Endothelial cell of umbilical vein (primary cell): ENCODE measurements at regions not wholly inside any gene's neighbourhood (a gene's known extent, or its start where the extent isn't known, plus 50 kb on each side); places are given as distances from the start of the nearest gene placed in this dataset.

ENCODE experiments used
- BruUV-seq: library from RNA; stranded (reverse); fragments of 400-500 nt; replicated peaks from 2 replicates; lab custom pipeline; 2021; lab: Mats Ljungman, UMichigan
- CTCF ChIA-PET: fragments of 300-600, 350-600 bp; sonication (Branson Sonifier 250); formaldehyde crosslinking; loops from one replicate; lab custom pipeline; 2021; ENCODE audit warnings: antibody characterized with exemption, inconsistent platforms; lab: Charles Lee
- POLR2A ChIA-PET: fragments of 300-600, 350-600 bp; sonication (Branson Sonifier 250); formaldehyde crosslinking; loops from one replicate; lab custom pipeline; 2021; ENCODE audit warnings: antibody characterized with exemption, inconsistent platforms; lab: Charles Lee
- DNase-seq: peaks from one replicate; pipeline ENCODE4 v3.0.0-alpha.2; 2011; ENCODE audit warnings: low read depth, low spot score
- FAIRE-seq: peaks from 2 replicates; lab custom pipeline; 2011; peaks lifted over from hg19 to GRCh38; lab: Jason Lieb, UNC
- H2AFZ ChIP-seq: 2 replicates; pipeline ENCODE4 v1.6.0; 2012; ENCODE audit warnings: low read depth, low read length, control low read depth, inconsistent platforms
- H3K27ac ChIP-seq: 2 replicates; pipeline ENCODE4 v1.5.1; 2011; ENCODE audit warnings: low read depth, mild to moderate bottlenecking, control low read depth, low read length, moderate library complexity; ENCODE audit not compliant: insufficient read depth
- H3K27me3 ChIP-seq, 2 experiments: 2 replicates each; pipeline versions ENCODE4 v1.6.0 to v1.6.1; 2011; ENCODE audit warnings: low read length in 2 of 2, mixed read lengths in 1 of 2; ENCODE audit not compliant: control insufficient read depth in 2 of 2, insufficient read depth in 2 of 2
- H3K36me3 ChIP-seq, 2 experiments: 2 replicates in 1 of 2; 3 replicates in 1 of 2; pipeline ENCODE4 v1.5.1; 2011; ENCODE audit warnings: low read length in 2 of 2, mild to moderate bottlenecking in 1 of 2, moderate library complexity in 1 of 2; ENCODE audit not compliant: control insufficient read depth in 2 of 2, insufficient read depth in 2 of 2; ENCODE audit errors: extremely low read depth in 1 of 2
- H3K4me1 ChIP-seq: 3 replicates; pipeline ENCODE4 v1.5.1; 2011; ENCODE audit warnings: mild to moderate bottlenecking, low read length; ENCODE audit not compliant: control insufficient read depth, insufficient read depth; ENCODE audit errors: extremely low read depth
- H3K4me2 ChIP-seq: 2 replicates; pipeline ENCODE4 v1.6.1; 2011; ENCODE audit warnings: low read length, control low read depth, mixed read lengths; ENCODE audit not compliant: insufficient read depth
- H3K4me3 ChIP-seq, 3 experiments: fragments of 200-600 bp in 1 of 3; sonication (generic), shearing (Covaris generic) in 1 of 3; replicated peaks in 1 of 3; 2 replicates each; pipeline ENCODE4 v1.5.1; 2011 to 2016; ENCODE audit warnings: control low read depth in 3 of 3, low read length in 3 of 3, mild to moderate bottlenecking in 2 of 3, inconsistent platforms in 1 of 3, low read depth in 1 of 3, moderate library complexity in 1 of 3; ENCODE audit not compliant: insufficient read depth in 1 of 3
- H3K79me2 ChIP-seq: 2 replicates; pipeline ENCODE4 v1.6.0; 2012; ENCODE audit warnings: low read length, inconsistent platforms; ENCODE audit not compliant: control insufficient read depth, insufficient read depth
- H3K9ac ChIP-seq: replicated peaks from 2 replicates; pipeline ENCODE3; 2011; ENCODE audit warnings: low read length, control low read depth; ENCODE audit not compliant: insufficient read depth; ENCODE audit errors: extremely low read depth
- H3K9me1 ChIP-seq: replicated peaks from 3 replicates; pipeline ENCODE4 v1.6.0; 2011; ENCODE audit warnings: mild to moderate bottlenecking, low read length; ENCODE audit not compliant: control insufficient read depth, insufficient read depth; ENCODE audit errors: extremely low read depth
- H3K9me3 ChIP-seq: replicated peaks from 2 replicates; pipeline ENCODE4 v1.5.1; 2012; ENCODE audit warnings: low read length, inconsistent platforms; ENCODE audit not compliant: control insufficient read depth, insufficient read depth
- H4K20me1 ChIP-seq: replicated peaks from 2 replicates; pipeline ENCODE3; 2011; ENCODE audit warnings: mild to moderate bottlenecking, low read length; ENCODE audit not compliant: control insufficient read depth, insufficient read depth; ENCODE audit errors: extremely low read depth
- CTCF ChIP-seq, 2 donors: IDR thresholded peaks; 1 replicate in 1 of 2; 2 replicates in 1 of 2; pipeline ENCODE4 v1.5.1; 2011; ENCODE audit warnings: low read length in 2 of 2, mild to moderate bottlenecking in 2 of 2, moderate library complexity in 2 of 2, control low read depth in 1 of 2, inconsistent platforms in 1 of 2, low read depth in 1 of 2; ENCODE audit not compliant: insufficient read depth in 1 of 2; ENCODE audit errors: extremely low read depth in 1 of 2
- EZH2 ChIP-seq: IDR thresholded peaks from 2 replicates; pipeline ENCODE4 v1.6.1; 2012; ENCODE audit warnings: borderline replicate concordance, low read depth, mild to moderate bottlenecking, moderate library complexity, low read length, inconsistent platforms; ENCODE audit not compliant: severe bottlenecking
- FOS ChIP-seq: IDR thresholded peaks from 2 replicates; pipeline ENCODE4 v1.6.1; 2011; ENCODE audit warnings: mild to moderate bottlenecking, low read length, moderate library complexity, borderline replicate concordance; ENCODE audit not compliant: insufficient read depth
- GATA2 ChIP-seq: IDR thresholded peaks from 2 replicates; pipeline ENCODE4 v1.7.0; 2011; ENCODE audit warnings: low read depth, mild to moderate bottlenecking, moderate library complexity, mixed read lengths, low read length; ENCODE audit not compliant: insufficient read length, insufficient read depth
- JUN ChIP-seq: IDR thresholded peaks from 2 replicates; pipeline ENCODE4 v1.6.1; 2011; ENCODE audit warnings: borderline replicate concordance, low read depth; ENCODE audit not compliant: insufficient read length, insufficient read depth
- MYC ChIP-seq: IDR thresholded peaks from one replicate; pipeline ENCODE4 v1.6.1; 2011; ENCODE audit warnings: mild to moderate bottlenecking, low read depth, low read length
- POLR2A ChIP-seq: IDR thresholded peaks from 2 replicates; pipeline ENCODE4 v1.6.1; 2012; ENCODE audit warnings: low read depth, mild to moderate bottlenecking, control low read depth, low read length
- POLR2AphosphoS5 ChIP-seq: IDR thresholded peaks from 2 replicates; pipeline ENCODE4 v1.6.1; 2012; ENCODE audit warnings: low read depth, mild to moderate bottlenecking, control low read depth, low read length, moderate library complexity; ENCODE audit not compliant: insufficient read depth
- dilution Hi-C: fragments of 300-500 bp; cut with MboI; formaldehyde crosslinking; loops from one replicate; pipeline ENCODE4 v1.15.0; 2019; ENCODE audit warnings: low sequenced_read_pairs; ENCODE audit not compliant: extremely low pct_ligation_motif_present
- intact Hi-C: fragments of 100-400 bp; cut with micrococcal nuclease; formaldehyde crosslinking; loops from one replicate; pipeline ENCODE4 v1.10.0; 2022
- TF ChIP-seq, protein P1 (sequence below): IDR thresholded peaks from 2 replicates; pipeline ENCODE4 v1.6.1; 2011; ENCODE audit not compliant: insufficient read depth, insufficient read length

DNA sequence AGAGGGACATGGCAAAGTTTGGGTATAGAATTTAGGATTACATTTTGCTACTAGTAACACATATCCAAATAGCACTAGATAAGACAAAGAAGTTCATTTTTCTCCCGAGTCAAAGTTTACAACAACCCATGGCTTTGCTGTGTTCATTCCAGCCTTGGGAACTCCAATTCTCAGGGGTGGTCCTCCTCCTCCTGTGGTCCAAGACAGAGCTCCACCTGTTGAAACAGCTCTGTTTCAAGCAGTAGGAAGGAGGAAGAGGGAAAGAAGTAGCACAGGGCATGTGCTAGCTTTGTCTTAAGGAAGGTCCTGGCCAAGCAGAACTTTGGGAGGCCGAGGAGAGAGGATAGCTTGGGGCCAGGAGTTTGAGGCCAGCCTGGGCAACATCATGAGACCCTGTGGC, 113.8 kb upstream of the SIX2 start:
- H3K36me3 ChIP-seq, result no peaks in the 10 kb centered on the region
- FAIRE-seq (no peak), DNase-seq (no peak)
- TF ChIP-seq CTCF (IDR thresholded peaks at IDR 0.05; ENCODE audit: extremely low read depth in 1 of 2, insufficient read depth in 1 of 2, low read depth in 1 of 2, low read length in 2 of 2) (no peak), FOS (no peak), POLR2AphosphoS5 (no peak), GATA2 (no peak), JUN (no peak), EZH2 (no peak), POLR2A (no peak), MYC (no peak)
- TF ChIP-seq, protein P1, sequence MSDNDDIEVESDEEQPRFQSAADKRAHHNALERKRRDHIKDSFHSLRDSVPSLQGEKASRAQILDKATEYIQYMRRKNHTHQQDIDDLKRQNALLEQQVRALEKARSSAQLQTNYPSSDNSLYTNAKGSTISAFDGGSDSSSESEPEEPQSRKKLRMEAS, result no peak
- no TSS peak for BruUV-seq
- no peak overlapping the region for H3K4me3 ChIP-seq
- no peaks in the 10 kb centered on the region for H3K9me1 ChIP-seq
- ChIA-PET POLR2A (no interaction called here), CTCF (no interaction called here)
- dilution Hi-C loops, result no loop called here
- no peak overlapping the region for H3K9ac ChIP-seq
- H3K79me2 ChIP-seq, result no peaks in the 10 kb centered on the region
- H3K4me2 ChIP-seq, result no peak overlapping the region
- H3K27ac ChIP-seq, result no peak overlapping the region
- no peaks in the 10 kb centered on the region for H3K9me3 ChIP-seq
- H3K27me3 ChIP-seq, result no peaks in the 10 kb centered on the region
- no peak overlapping the region for H2AFZ ChIP-seq
- H4K20me1 ChIP-seq, result no peaks in the 10 kb centered on the region
- peaks cover 2% of the 10 kb centered on the region for H3K4me1 ChIP-seq
- intact Hi-C loops, result no loop called here
